ENCODE measurements at regions not wholly inside any gene's neighbourhood (a gene's known extent, or its start where the extent isn't known, plus 50 kb on each side); places are given as distances from the start of the nearest gene placed in this dataset.
A peak's percentile ranks its signal among the peaks of the same experiment; 100 is the strongest.
"Not testable (repeated sequence)": the region's sequence is repeated elsewhere in the genome, so short reads cannot be mapped to it uniquely, and the experiment has no call there.

DNA sequence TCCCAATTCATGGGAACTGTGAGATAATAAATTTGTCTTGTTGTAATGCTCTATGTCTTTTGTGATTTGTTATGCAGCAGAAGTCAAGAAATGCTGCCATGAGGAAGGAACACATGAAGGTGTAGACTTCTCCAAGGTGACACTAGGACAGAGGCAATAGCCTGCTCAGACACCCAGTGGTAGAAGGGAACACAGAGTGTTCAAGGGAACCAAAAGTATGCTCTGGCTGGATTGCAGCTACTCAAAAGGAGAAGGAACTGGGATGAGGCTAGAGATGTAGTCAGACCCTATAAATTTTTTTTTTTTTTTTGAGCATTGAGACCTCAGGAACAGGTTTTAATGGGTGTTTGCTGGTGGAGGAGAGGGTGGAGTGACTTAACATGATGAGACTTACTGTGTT, 232.5 kb downstream of the PARP8 start:
- no peak for DNase-seq

- DNase-seq = no peak
Measured at GRCh38 chr5:50900952-50901510, 234.6 kb downstream of the PARP8 start.

DNA sequence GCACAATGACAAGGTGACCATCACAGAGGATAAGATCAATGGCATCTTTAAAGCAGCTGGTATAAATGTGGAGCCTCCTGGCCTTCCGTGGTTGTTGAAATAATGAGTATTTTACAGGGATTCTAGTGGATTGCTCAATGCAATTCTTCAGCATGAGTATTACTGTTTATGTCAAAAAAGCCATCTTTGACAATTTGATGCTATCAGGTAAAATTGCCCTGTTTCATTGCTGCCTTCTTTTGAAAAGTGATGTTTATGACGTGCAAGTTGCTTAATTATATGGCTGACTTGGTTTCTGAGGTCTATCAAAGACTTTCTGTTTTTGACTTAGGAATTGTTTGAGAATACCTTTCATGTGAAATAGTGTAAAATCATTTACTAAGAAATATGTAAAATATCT, 237.2 kb downstream of the PARP8 start:
- DNase-seq = no peak

DNA sequence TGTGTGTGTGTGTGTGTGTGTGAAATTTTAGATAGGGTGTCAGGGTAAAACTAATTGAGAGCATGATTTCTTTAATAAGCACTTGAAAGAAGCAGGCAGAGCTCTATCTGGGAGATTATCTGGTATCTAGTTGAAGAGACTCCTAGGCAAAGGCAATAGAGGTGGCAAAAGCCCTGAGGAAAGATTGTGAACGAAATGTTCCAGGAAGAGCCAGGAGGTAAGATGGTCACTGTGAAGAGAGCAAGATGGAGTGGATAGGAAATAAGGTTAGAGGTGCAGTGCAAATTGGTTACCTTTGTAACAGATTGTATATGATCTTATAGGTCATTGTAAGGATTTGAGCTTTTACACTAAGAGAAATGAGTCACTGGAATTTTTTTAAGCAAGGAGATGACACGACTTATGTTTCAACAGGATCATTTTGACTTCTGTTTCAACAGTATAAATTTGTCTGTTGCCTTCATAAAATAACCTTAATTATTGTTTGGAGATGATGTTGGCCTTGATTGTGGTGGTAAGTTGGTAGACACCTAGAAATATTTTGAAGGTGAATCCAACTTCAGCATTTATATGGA, 239.6 kb downstream of the PARP8 start:
- no peak for DNase-seq

DNA sequence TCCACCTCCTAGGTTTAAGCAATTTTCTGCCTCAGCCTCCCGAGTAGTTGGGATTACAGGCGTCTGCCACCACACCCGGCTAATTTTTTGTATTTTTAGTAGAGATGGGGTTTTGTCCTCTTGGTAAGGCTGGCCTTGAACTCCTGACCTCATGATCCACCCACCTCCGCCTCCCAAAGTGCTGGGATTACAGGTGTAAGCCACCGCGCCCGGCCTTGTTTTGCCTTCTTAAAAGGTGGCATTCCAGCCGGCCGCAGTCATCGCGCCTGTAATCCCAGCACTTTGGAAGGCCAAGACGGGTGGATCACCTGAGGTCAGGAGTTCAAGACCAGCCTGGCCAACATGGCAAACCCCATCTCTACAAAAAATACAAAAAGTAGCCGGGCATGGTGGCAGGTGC, 253.7 kb downstream of the PARP8 start:
- not testable (repeated sequence) for DNase-seq

- DNase-seq = no peak
Measured at GRCh38 chr5:50921366-50922133, 255.1 kb downstream of the PARP8 start.

DNA sequence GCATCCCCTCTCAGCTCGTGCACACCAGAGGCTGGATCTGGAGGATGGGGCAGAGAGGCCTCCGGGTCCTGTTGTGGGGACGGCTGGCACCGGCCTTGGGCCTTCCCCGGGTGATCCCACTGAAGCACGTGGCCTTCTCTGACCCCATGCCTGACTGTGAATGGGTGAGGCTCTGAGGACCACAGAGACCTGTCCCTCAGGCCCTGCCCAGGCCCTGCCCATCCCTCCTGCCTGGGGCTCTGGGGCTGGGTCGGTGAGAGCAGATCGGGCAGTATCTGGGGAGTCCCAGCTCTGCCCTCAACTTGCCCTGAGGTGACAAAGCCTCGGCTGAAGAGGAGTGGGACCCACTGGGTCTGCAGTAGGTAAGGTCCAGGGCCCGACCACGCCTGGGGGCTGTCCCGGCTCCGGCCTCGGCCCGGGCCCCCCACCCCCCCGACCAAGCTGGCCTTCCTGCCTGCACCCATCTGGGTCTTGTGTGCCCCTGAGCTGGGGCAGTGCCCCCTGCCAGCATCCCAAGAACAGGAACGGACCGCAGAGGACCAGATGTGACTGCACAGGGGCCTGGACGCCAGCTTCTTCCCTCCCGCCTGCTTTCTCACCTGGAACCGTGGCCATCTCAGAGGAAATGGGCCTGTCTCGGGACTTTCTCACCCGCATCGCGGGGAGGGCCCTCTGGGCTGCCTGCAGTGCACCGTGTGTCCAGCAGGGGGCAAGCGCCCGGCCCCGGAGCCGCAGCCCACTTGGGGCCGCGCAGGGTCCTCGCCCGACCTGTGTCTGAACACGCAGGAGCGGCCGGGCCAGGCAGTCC, 255.9 kb downstream of the PARP8 start:
- DNase-seq = not testable (repeated sequence)

DNA sequence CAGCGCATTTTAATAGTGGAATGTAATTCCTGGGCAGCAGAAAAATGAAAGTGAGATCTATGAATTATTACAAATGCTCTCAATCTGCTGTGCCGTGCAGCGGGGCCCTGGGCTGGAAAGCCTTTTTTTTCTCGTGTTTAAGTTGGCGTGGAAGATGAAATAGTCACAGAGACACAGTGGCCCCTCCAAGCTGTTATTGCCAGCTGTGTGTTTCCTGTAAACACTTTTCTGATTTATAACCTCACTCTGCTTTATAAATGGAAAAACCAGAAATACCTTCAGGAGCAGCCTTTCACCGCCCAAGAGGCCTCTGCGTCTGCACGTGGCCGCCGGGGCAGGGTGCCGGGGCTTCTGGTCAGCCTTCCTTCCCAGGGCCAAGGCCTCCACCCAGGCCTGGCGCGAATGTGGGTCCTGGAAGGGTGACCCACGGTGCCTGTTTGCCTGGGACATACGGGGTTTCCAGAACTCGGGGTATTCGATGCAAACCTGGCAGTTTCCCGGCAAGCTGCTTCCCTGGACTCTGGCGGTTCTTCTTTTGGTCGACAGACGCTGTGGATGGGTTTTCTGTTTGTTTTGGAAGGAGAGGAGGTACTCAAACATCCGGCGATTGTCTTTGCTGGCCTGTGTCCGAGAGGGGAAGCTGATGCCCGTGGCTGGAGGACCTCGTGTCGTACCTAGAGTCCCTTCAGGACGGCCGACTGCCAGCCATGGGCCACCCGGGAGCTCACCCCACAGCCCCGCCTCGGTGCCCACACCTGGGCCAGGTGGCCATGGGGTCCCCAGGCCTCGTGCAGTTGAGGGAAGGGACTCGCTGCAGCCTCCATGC, 256.7 kb downstream of the PARP8 start:
- DNase-seq = no peak

DNA sequence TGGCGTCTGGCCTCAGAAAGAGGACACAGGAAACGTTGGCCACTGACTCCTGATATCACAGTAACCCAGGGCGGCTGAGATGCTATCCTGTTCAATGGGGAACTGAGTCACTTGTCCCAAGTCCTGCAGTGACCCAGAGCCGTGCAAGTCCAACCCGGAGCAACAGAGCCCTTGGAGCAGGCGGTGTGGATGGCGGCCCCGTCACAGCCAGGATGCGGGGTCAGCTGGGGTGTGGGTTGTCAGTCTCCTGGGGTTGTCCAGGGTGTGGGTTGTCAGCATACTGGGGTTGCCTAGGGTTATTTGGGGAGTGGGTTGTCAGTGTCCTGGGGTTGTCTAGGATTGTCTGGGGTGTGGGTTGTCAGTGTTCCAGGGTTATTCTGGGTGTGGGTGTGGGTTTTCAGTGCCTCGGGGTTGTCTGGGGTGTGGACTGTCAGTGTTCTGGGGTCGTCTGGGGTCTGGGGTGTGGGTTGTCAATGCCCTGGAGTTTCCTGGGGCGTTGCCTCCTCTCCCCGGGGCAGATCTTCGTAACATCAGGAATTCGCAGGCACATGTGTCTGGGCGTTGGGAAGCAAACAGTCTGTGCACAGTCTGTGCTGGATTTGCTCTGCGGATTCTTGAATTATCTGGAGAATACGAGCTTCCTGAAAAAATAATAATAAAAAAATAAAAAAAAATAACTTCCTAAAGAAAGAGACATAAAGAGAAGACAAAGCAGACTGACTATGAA, 257.5 kb downstream of the PARP8 start:
- DNase-seq = no peak

- DNase-seq = no peak
Measured at GRCh38 chr5:50927953-50928352, 261.5 kb downstream of the PARP8 start.

DNA sequence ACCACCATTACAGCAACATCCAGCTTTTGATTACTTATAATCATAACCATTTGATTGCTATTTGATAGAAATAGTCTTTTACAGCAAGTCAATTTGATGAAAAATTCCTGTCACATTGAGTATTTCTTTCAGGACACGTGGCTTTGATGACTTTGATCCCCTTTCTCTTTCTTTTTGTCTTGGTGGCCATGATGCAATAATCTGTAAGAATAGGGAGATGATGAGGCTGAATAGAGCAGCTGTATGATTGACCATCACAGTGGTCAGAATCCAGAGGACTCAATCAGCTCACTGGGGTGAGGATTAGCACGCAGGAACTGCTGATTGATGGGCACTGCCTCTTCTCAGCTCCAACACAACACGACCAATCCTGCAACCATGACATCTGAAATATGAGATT, 262.7 kb downstream of the PARP8 start:
- no peak for DNase-seq

- no peak for DNase-seq
Measured at GRCh38 chr5:50934343-50934742, 267.9 kb downstream of the PARP8 start.

DNA sequence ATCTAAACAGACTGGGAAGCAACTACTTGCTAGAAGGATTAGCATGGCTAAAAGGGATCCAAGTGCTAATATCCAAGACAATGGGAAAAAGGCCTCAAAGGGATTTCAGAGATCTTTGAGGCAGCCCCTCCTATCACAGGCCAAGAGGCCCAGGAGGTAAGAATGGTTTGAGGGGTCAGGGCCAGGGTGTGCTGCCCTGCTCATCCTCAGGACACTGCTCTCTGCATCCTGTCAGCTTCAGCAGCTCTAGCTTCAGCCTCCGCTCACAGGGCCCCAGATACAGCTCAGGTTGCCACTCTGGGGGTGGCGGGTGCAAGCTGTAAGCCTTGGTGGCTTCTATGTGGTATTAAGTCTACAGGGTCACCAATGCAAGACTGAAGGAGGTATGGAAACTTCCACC, 278.7 kb downstream of the PARP8 start:
- DNase-seq = no peak

- no peak for DNase-seq
Measured at GRCh38 chr5:50947906-50948683, 281.7 kb downstream of the PARP8 start.

GRCh38 chr5:50953290-50953689, 286.9 kb downstream of the PARP8 start:
- no peak for DNase-seq

DNA sequence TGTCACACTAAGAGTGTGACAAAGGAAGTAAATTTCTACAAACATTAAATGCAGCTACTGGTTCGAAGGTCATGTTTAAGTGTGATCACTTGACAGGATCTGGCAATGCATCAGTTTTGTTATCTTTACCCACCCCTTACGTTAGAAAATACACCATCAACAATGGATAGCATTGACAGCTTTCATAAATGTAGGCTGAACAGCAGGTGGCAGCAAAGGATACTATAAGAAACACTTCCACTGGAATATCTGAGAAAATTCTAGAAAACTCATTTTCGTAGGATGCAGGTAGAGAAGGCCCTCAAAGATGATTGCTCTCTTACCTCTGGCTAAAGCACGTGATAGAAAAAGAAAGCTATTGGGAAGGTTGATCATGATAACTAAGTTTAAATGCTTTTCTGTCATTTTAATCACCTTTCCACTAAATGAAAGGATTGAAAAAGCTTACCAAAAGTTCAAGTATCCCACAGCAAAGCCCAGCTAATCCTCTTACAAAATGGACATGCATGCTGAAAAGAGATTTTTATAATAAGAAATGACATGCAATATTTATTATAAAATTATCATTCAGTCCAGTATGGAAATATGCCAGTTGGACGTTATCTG, 292.5 kb downstream of the PARP8 start:
- DNase-seq = peak; percentile 44

- peak; percentile 97 for DNase-seq
Measured at GRCh38 chr5:50962934-50963872, 296.8 kb downstream of the PARP8 start.

DNA sequence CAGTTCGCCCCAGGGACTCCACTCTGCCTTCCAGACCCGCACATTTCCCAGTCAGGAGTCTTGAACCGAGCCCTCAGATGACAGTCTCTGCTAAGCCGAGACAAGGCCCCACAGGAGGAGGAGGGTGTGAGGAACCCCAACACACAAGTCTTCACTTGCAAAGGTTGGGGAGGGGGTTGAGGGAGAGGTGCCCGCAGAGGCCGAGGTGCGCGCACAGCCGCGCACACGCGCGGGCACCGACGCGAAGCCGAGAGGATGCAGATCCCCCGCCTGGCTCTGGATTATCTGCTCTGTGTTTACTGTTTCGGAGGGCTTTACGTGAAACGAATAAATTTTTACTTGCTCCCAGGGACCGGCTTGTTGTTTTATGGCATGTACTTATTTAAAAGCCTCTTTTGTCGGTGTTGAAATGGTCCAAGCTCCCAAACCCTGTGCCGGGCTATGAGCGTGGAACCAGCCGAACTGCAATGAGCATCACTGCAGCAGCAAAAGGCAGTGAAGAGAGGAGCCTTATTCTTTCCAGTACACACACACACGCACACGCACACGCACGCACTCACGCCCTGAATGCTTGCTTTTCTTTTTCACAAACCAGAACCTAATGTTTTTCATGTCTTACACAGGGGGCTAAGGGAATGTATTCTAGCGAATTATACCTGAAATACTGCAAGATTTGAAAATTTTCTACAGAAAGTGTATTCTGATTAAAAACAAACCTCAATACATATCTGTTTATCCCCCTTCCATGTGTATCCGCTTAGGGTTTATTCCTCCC, 297.7 kb downstream of the PARP8 start:
- peak; percentile 85 for DNase-seq

All from retina (tissue), 1 donor.